Activated T-helper 1 cell treated with anti-CD3 and anti-CD28 coated beads, Interleukin-12 subunit alpha, Interleukin-12 subunit beta, Interleukin-2, Interleukin-4 antibody, amounts not matched to agents 30 ng/mL and 10 ng/mL and 1 ng/mL, durations not matched to agents 14 hours and 24 hours and 36 hours (primary cell): ENCODE measurements at regions not wholly inside any gene's neighbourhood (a gene's known extent, or its start where the extent isn't known, plus 50 kb on each side); places are given as distances from the start of the nearest gene placed in this dataset.
A peak's percentile ranks its signal among the peaks of the same experiment; 100 is the strongest.

Source experiments
- DNase-seq: peaks from one replicate; pipeline ENCODE4 v3.0.0; 2021; ENCODE audit warnings: low spot score
- H3K27ac Mint-ChIP-seq: one replicate; pipeline ENCODE4 v1.8.0; 2021; ENCODE audit warnings: mild to moderate bottlenecking, mixed read lengths
- H3K27me3 Mint-ChIP-seq: one replicate; pipeline ENCODE4 v1.8.0; 2022; ENCODE audit warnings: mild to moderate bottlenecking, moderate library complexity, mixed read lengths; ENCODE audit not compliant: insufficient read depth
- H3K36me3 Mint-ChIP-seq: one replicate; pipeline ENCODE4 v1.8.0; 2021; ENCODE audit warnings: low read depth, mixed read lengths
- H3K4me1 Mint-ChIP-seq: one replicate; pipeline ENCODE4 v1.8.0; 2021; ENCODE audit warnings: low read depth, mixed read lengths
- H3K4me3 Mint-ChIP-seq: one replicate; pipeline ENCODE4 v1.8.0; 2021; ENCODE audit warnings: mild to moderate bottlenecking, moderate library complexity, mixed read lengths
- H3K9me3 Mint-ChIP-seq: one replicate; pipeline ENCODE4 v1.8.0; 2021; ENCODE audit warnings: mixed read lengths
- intact Hi-C: fragments of 100-400 bp; cut with micrococcal nuclease; formaldehyde crosslinking; loops from one replicate; pipeline ENCODE4 v1.15.1; 2024

- no peaks in the 10 kb centered on the region for H3K4me1 Mint-ChIP-seq
- H3K27me3 Mint-ChIP-seq = peaks cover 40% of the 10 kb centered on the region
- H3K36me3 Mint-ChIP-seq = no peaks in the 10 kb centered on the region
- H3K27ac Mint-ChIP-seq = no peak overlapping the region
- no peak overlapping the region for H3K4me3 Mint-ChIP-seq
- no peaks in the 10 kb centered on the region for H3K9me3 Mint-ChIP-seq
- DNase-seq = no peak
- intact Hi-C loops = no loop called here
Measured at GRCh38 chr6:6837541-6838080, 249.1 kb downstream of the LY86 start.

GRCh38 chr6:6840831-6841291 lies 252.3 kb downstream of the LY86 start:
- no peaks in the 10 kb centered on the region for H3K4me1 Mint-ChIP-seq
- H3K27ac Mint-ChIP-seq = no peak overlapping the region
- peaks cover 4% of the 10 kb centered on the region for H3K9me3 Mint-ChIP-seq
- no peaks in the 10 kb centered on the region for H3K36me3 Mint-ChIP-seq
- no peak for DNase-seq
- no peak overlapping the region for H3K4me3 Mint-ChIP-seq
- intact Hi-C loops = no loop called here
- peaks cover 46% of the 10 kb centered on the region for H3K27me3 Mint-ChIP-seq

GRCh38 chr6:6841571-6841970 lies 253.1 kb downstream of the LY86 start:
- intact Hi-C loops = no loop called here
- H3K4me1 Mint-ChIP-seq = no peaks in the 10 kb centered on the region
- no peaks in the 10 kb centered on the region for H3K36me3 Mint-ChIP-seq
- H3K4me3 Mint-ChIP-seq = no peak overlapping the region
- no peak overlapping the region for H3K27ac Mint-ChIP-seq
- peaks cover 42% of the 10 kb centered on the region for H3K27me3 Mint-ChIP-seq
- DNase-seq = no peak
- H3K9me3 Mint-ChIP-seq = peaks cover 11% of the 10 kb centered on the region

- Mint-ChIP-seq H3K4me3 (no peak overlapping the region), H3K36me3 (no peaks in the 10 kb centered on the region), H3K27me3 (peaks cover 37% of the 10 kb centered on the region), H3K9me3 (peaks cover 11% of the 10 kb centered on the region), H3K27ac (no peak overlapping the region), H3K4me1 (no peaks in the 10 kb centered on the region)
- DNase-seq = no peak
- intact Hi-C loops = no loop called here
Measured at GRCh38 chr6:6842291-6842690, 253.8 kb downstream of the LY86 start.

- peaks cover 11% of the 10 kb centered on the region for H3K9me3 Mint-ChIP-seq
- H3K4me1 Mint-ChIP-seq = no peaks in the 10 kb centered on the region
- H3K27ac Mint-ChIP-seq = no peak overlapping the region
- H3K27me3 Mint-ChIP-seq = peaks cover 32% of the 10 kb centered on the region
- intact Hi-C loops = no loop called here
- no peak overlapping the region for H3K4me3 Mint-ChIP-seq
- DNase-seq = no peak
- no peaks in the 10 kb centered on the region for H3K36me3 Mint-ChIP-seq
Measured at GRCh38 chr6:6843057-6843627, 254.6 kb downstream of the LY86 start.

GRCh38 chr6:6843777-6844176 lies 255.3 kb downstream of the LY86 start:
- no peak overlapping the region for H3K4me3 Mint-ChIP-seq
- H3K4me1 Mint-ChIP-seq = no peaks in the 10 kb centered on the region
- H3K27ac Mint-ChIP-seq = no peak overlapping the region
- intact Hi-C loops = no loop called here
- DNase-seq = no peak
- peaks cover 11% of the 10 kb centered on the region for H3K9me3 Mint-ChIP-seq
- H3K36me3 Mint-ChIP-seq = no peaks in the 10 kb centered on the region
- peaks cover 32% of the 10 kb centered on the region for H3K27me3 Mint-ChIP-seq

GRCh38 chr6:6844530-6844929 lies 256.0 kb downstream of the LY86 start:
- no peaks in the 10 kb centered on the region for H3K4me1 Mint-ChIP-seq
- no peak for DNase-seq
- peaks cover 11% of the 10 kb centered on the region for H3K9me3 Mint-ChIP-seq
- H3K36me3 Mint-ChIP-seq = no peaks in the 10 kb centered on the region
- peaks cover 27% of the 10 kb centered on the region for H3K27me3 Mint-ChIP-seq
- no peak overlapping the region for H3K4me3 Mint-ChIP-seq
- no peak overlapping the region for H3K27ac Mint-ChIP-seq
- intact Hi-C loops = no loop called here

GRCh38 chr6:6845603-6846002 lies 257.1 kb downstream of the LY86 start:
- Mint-ChIP-seq H3K9me3 (peaks cover 11% of the 10 kb centered on the region), H3K4me3 (no peak overlapping the region), H3K4me1 (no peaks in the 10 kb centered on the region), H3K27ac (no peak overlapping the region), H3K36me3 (no peaks in the 10 kb centered on the region), H3K27me3 (peaks cover 26% of the 10 kb centered on the region)
- intact Hi-C loops = no loop called here
- DNase-seq = no peak

GRCh38 chr6:6847591-6847990 lies 259.1 kb downstream of the LY86 start:
- no peak for DNase-seq
- Mint-ChIP-seq H3K36me3 (no peaks in the 10 kb centered on the region), H3K4me1 (peaks cover 10% of the 10 kb centered on the region), H3K27me3 (peaks cover 20% of the 10 kb centered on the region), H3K27ac (no peak overlapping the region), H3K4me3 (no peak overlapping the region), H3K9me3 (peaks cover 11% of the 10 kb centered on the region)
- intact Hi-C loops = no loop called here

GRCh38 chr6:6851059-6851948 lies 256.5 kb upstream of the RREB1 start:
- intact Hi-C loops = loop anchor here (1.0 kb wide), 1 partner anchor 67 kb away; no protein-coding TSS in a partner anchor
- no peak overlapping the region for H3K27ac Mint-ChIP-seq
- no peak for DNase-seq
- H3K36me3 Mint-ChIP-seq = peaks cover 1% of the 10 kb centered on the region
- peaks cover 6% of the 10 kb centered on the region for H3K9me3 Mint-ChIP-seq
- H3K27me3 Mint-ChIP-seq = peaks cover 3% of the 10 kb centered on the region
- H3K4me3 Mint-ChIP-seq = no peak overlapping the region
- peaks cover 33% of the 10 kb centered on the region for H3K4me1 Mint-ChIP-seq

GRCh38 chr6:6851949-6852261 lies 255.9 kb upstream of the RREB1 start:
- intact Hi-C loops = loop anchor here (1.0 kb wide), 1 partner anchor 66 kb away; no protein-coding TSS in a partner anchor
- Mint-ChIP-seq H3K27ac (no peak overlapping the region), H3K9me3 (peaks cover 3% of the 10 kb centered on the region), H3K27me3 (peaks cover 3% of the 10 kb centered on the region), H3K4me1 (peaks cover 39% of the 10 kb centered on the region), H3K36me3 (peaks cover 1% of the 10 kb centered on the region), H3K4me3 (no peak overlapping the region)
- DNase-seq = no peak

GRCh38 chr6:6856538-6857523 lies 250.9 kb upstream of the RREB1 start:
- DNase-seq = peak; percentile 45
- peaks cover 3% of the 10 kb centered on the region for H3K9me3 Mint-ChIP-seq
- intact Hi-C loops = loop anchor here (1.0 to 5.0 kb wide), 4 partner anchors 59 to 180 kb away; no protein-coding TSS in a partner anchor
- peak overlapping the region; percentile 89 for H3K27ac Mint-ChIP-seq
- peaks cover 42% of the 10 kb centered on the region for H3K4me1 Mint-ChIP-seq
- peaks cover 1% of the 10 kb centered on the region for H3K36me3 Mint-ChIP-seq
- peak overlapping the region; percentile 65 for H3K4me3 Mint-ChIP-seq
- peaks cover 8% of the 10 kb centered on the region for H3K27me3 Mint-ChIP-seq
